ENCODE measurements at regions not wholly inside any gene's neighbourhood (a gene's known extent, or its start where the extent isn't known, plus 50 kb on each side); places are given as distances from the start of the nearest gene placed in this dataset.

DNA sequence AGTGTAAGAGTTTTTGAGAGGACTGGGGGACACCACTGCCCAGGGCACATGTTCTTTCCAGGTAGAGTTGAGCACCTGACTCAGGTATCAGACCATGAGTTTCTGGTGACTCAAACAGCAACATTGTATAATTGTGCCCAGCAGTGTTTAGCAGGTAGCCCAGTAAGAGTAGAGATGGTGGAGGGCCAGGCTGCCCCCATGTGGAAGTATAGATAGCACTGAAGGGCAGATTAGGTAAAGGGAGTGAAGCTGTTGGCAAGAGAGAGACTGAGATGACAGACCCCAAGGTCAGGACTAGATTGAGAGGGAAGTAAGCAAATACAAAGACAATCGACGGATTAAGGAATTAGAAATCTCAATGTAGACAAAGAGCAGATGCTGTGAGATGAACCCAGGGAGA, 74.6 kb downstream of the TRIM42 start:
- H2AFZ ChIP-seq (ENCODE audit: low read depth, low read length), result no peak overlapping the region
- no peaks in the 10 kb centered on the region for H4K20me1 ChIP-seq (ENCODE audit: insufficient read depth)
- TF ChIP-seq SMC3 (conservative IDR thresholded peaks at IDR 0.05; ENCODE audit: poor library complexity) (no peak), RAD21 (conservative IDR thresholded peaks at IDR 0.05) (no peak), MXI1 (conservative IDR thresholded peaks at IDR 0.05; ENCODE audit: poor library complexity, severe bottlenecking) (no peak), EP300 (conservative IDR thresholded peaks at IDR 0.05; ENCODE audit: poor library complexity, severe bottlenecking) (no peak), TAF1 (IDR thresholded peaks at IDR 0.05; ENCODE audit: low read depth) (no peak), POLR2AphosphoS5 (IDR thresholded peaks at IDR 0.05) (no peak), EZH2 (IDR thresholded peaks at IDR 0.05; ENCODE audit: borderline replicate concordance, insufficient read depth, low read length, poor library complexity, severe bottlenecking) (no peak)
- TF ChIP-seq, protein P1, sequence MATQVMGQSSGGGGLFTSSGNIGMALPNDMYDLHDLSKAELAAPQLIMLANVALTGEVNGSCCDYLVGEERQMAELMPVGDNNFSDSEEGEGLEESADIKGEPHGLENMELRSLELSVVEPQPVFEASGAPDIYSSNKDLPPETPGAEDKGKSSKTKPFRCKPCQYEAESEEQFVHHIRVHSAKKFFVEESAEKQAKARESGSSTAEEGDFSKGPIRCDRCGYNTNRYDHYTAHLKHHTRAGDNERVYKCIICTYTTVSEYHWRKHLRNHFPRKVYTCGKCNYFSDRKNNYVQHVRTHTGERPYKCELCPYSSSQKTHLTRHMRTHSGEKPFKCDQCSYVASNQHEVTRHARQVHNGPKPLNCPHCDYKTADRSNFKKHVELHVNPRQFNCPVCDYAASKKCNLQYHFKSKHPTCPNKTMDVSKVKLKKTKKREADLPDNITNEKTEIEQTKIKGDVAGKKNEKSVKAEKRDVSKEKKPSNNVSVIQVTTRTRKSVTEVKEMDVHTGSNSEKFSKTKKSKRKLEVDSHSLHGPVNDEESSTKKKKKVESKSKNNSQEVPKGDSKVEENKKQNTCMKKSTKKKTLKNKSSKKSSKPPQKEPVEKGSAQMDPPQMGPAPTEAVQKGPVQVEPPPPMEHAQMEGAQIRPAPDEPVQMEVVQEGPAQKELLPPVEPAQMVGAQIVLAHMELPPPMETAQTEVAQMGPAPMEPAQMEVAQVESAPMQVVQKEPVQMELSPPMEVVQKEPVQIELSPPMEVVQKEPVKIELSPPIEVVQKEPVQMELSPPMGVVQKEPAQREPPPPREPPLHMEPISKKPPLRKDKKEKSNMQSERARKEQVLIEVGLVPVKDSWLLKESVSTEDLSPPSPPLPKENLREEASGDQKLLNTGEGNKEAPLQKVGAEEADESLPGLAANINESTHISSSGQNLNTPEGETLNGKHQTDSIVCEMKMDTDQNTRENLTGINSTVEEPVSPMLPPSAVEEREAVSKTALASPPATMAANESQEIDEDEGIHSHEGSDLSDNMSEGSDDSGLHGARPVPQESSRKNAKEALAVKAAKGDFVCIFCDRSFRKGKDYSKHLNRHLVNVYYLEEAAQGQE (IDR thresholded peaks at IDR 0.05; ENCODE audit: borderline replicate concordance), result no peak
- TF ChIP-seq, protein P2, sequence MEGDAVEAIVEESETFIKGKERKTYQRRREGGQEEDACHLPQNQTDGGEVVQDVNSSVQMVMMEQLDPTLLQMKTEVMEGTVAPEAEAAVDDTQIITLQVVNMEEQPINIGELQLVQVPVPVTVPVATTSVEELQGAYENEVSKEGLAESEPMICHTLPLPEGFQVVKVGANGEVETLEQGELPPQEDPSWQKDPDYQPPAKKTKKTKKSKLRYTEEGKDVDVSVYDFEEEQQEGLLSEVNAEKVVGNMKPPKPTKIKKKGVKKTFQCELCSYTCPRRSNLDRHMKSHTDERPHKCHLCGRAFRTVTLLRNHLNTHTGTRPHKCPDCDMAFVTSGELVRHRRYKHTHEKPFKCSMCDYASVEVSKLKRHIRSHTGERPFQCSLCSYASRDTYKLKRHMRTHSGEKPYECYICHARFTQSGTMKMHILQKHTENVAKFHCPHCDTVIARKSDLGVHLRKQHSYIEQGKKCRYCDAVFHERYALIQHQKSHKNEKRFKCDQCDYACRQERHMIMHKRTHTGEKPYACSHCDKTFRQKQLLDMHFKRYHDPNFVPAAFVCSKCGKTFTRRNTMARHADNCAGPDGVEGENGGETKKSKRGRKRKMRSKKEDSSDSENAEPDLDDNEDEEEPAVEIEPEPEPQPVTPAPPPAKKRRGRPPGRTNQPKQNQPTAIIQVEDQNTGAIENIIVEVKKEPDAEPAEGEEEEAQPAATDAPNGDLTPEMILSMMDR (IDR thresholded peaks at IDR 0.05; ENCODE audit: poor library complexity, severe bottlenecking), result no peak
- no peaks in the 10 kb centered on the region for H3K9me3 ChIP-seq (ENCODE audit: low read length)
- no peak overlapping the region for H3K9ac ChIP-seq (ENCODE audit: low read length)
- no peak overlapping the region for H3K4me3 ChIP-seq (ENCODE audit: low read length)
- no peaks in the 10 kb centered on the region for H3K36me3 ChIP-seq (ENCODE audit: insufficient read depth, low read length)
- no peaks in the 10 kb centered on the region for H3K9me2 ChIP-seq (ENCODE audit: insufficient read depth, low read length)
- H3K27ac ChIP-seq (ENCODE audit: low read length), result no peak overlapping the region
- H3K79me2 ChIP-seq (replicated peaks; ENCODE audit: insufficient read depth, low read length), result no peaks in the 10 kb centered on the region
- no peak overlapping the region for H3K4me2 ChIP-seq (ENCODE audit: low read length)
- H3F3A ChIP-seq (ENCODE audit: insufficient read depth, low read length, poor library complexity, severe bottlenecking), result no peaks in the 10 kb centered on the region
- H3K27me3 ChIP-seq (ENCODE audit: insufficient read depth, low read depth, low read length), result no peaks in the 10 kb centered on the region

DNA sequence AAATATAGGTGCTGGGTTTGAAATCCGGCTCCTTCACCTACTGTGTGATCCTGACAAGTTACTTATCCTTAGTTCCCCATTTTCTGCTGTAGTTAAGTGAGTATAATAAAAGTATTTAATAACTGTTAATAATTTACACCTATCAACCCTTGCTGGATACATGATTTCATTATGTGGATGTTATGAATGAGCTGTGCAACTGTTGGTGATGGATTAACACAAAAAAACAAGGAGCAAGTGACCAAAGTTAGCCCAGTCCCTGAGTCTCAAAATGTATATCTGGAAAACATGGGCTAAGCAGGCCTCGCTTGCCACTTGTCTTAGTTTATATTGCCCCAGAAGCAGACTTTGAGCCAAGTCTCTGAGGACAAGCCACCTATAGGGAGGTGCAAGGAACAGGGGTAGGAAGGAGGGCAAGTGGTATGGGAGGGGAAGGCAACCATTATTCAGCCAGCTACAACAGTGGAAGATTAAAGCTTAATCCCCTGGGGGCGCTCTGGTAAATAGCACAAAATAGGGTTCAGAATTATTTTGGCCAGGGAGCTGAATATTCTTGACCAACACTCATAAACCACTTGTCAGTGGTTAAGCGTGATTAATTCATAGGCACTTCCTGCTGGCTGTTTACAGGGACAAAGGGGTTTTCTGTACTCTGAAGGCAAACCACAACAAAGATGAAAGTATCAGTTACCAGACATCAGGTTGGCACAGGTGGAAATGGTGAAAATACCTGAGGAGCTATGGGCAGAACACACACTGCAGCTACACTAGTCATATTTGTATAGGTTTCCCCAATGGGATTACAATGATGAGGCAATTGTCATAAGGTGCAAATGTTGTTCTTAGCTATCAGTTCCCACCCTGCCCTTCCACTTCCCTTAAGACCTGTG, 76.2 kb downstream of the TRIM42 start:
- no peaks in the 10 kb centered on the region for H4K20me1 ChIP-seq (ENCODE audit: insufficient read depth)
- H3K4me3 ChIP-seq (ENCODE audit: low read length), result no peak overlapping the region
- H3K9me3 ChIP-seq (ENCODE audit: low read length), result no peaks in the 10 kb centered on the region
- H3K36me3 ChIP-seq (ENCODE audit: insufficient read depth, low read length), result no peaks in the 10 kb centered on the region
- H3K79me2 ChIP-seq (replicated peaks; ENCODE audit: insufficient read depth, low read length), result no peaks in the 10 kb centered on the region
- no peaks in the 10 kb centered on the region for H3K27me3 ChIP-seq (ENCODE audit: insufficient read depth, low read depth, low read length)
- no peak overlapping the region for H2AFZ ChIP-seq (ENCODE audit: low read depth, low read length)
- no peak overlapping the region for H3K4me2 ChIP-seq (ENCODE audit: low read length)
- H3K9ac ChIP-seq (ENCODE audit: low read length), result no peak overlapping the region
- no peaks in the 10 kb centered on the region for H3K9me2 ChIP-seq (ENCODE audit: insufficient read depth, low read length)
- H3K27ac ChIP-seq (ENCODE audit: low read length), result no peak overlapping the region
- TF ChIP-seq EP300 (conservative IDR thresholded peaks at IDR 0.05; ENCODE audit: poor library complexity, severe bottlenecking), result no peak
- TF ChIP-seq TAF1 (IDR thresholded peaks at IDR 0.05; ENCODE audit: low read depth), result no peak
- TF ChIP-seq SMC3 (conservative IDR thresholded peaks at IDR 0.05; ENCODE audit: poor library complexity), result no peak
- no peak for TF ChIP-seq POLR2AphosphoS5 (IDR thresholded peaks at IDR 0.05)
- TF ChIP-seq, protein P2 (IDR thresholded peaks at IDR 0.05; ENCODE audit: poor library complexity, severe bottlenecking), result no peak
- TF ChIP-seq RAD21 (conservative IDR thresholded peaks at IDR 0.05), result no peak
- no peak for TF ChIP-seq MXI1 (conservative IDR thresholded peaks at IDR 0.05; ENCODE audit: poor library complexity, severe bottlenecking)
- TF ChIP-seq, protein P1 (IDR thresholded peaks at IDR 0.05; ENCODE audit: borderline replicate concordance), result no peak
- TF ChIP-seq EZH2 (IDR thresholded peaks at IDR 0.05; ENCODE audit: borderline replicate concordance, insufficient read depth, low read length, poor library complexity, severe bottlenecking), result no peak
- no peaks in the 10 kb centered on the region for H3F3A ChIP-seq (ENCODE audit: insufficient read depth, low read length, poor library complexity, severe bottlenecking)
